MM.1S (cell line): ENCODE measurements at regions not wholly inside any gene's neighbourhood (a gene's known extent, or its start where the extent isn't known, plus 50 kb on each side); places are given as distances from the start of the nearest gene placed in this dataset.

Experiments used
- DNase-seq: peaks from one replicate; pipeline ENCODE4 v3.0.0-alpha.2; 2015
- H2AFZ ChIP-seq: fragments of 300-600 bp; sonication (generic); 2 replicates; pipeline ENCODE4 v1.6.0; 2016; ENCODE audit warnings: antibody characterized with exemption, low read length
- H3F3A ChIP-seq: fragments of 300-600 bp; sonication (generic); 2 replicates; pipeline ENCODE4 v1.6.1; 2016; ENCODE audit warnings: mild to moderate bottlenecking, antibody characterized with exemption, low read length, moderate library complexity, mixed read lengths; ENCODE audit not compliant: insufficient read depth
- H3K27ac ChIP-seq: fragments of 300-600 bp; sonication (generic); 2 replicates; pipeline ENCODE4 v1.5.1; 2016; ENCODE audit warnings: mild to moderate bottlenecking, low read length
- H3K27me3 ChIP-seq: fragments of 300-600 bp; sonication (generic); replicated peaks from 2 replicates; pipeline ENCODE4 v1.6.0; 2016; ENCODE audit warnings: low read length; ENCODE audit not compliant: insufficient read depth
- H3K36me3 ChIP-seq: fragments of 300-600 bp; sonication (generic); replicated peaks from 2 replicates; pipeline ENCODE4 v1.6.1; 2016; ENCODE audit warnings: mild to moderate bottlenecking, low read length, mixed read lengths; ENCODE audit not compliant: insufficient read depth
- H3K4me1 ChIP-seq: fragments of 300-600 bp; sonication (generic); 2 replicates; pipeline ENCODE4 v1.6.1; 2016; ENCODE audit warnings: low read length, mixed read lengths
- H3K4me2 ChIP-seq: fragments of 300-600 bp; sonication (generic); 2 replicates; pipeline ENCODE4 v1.6.0; 2016; ENCODE audit warnings: low read depth, low read length
- H3K4me3 ChIP-seq: fragments of 300-600 bp; sonication (generic); 2 replicates; pipeline ENCODE4 v1.5.1; 2016; ENCODE audit warnings: low read length, mixed read lengths
- H3K79me2 ChIP-seq: fragments of 300-600 bp; sonication (generic); 2 replicates; pipeline ENCODE4 v1.6.1; 2016; ENCODE audit warnings: mixed run types, low read length, mixed read lengths
- H3K9ac ChIP-seq: fragments of 300-600 bp; sonication (generic); 2 replicates; pipeline ENCODE4 v1.6.1; 2016; ENCODE audit warnings: low read length, mixed read lengths
- H3K9me2 ChIP-seq: fragments of 300-600 bp; sonication (generic); replicated peaks from 2 replicates; pipeline ENCODE4 v1.6.1; 2016; ENCODE audit warnings: mild to moderate bottlenecking, low read length, mixed read lengths; ENCODE audit not compliant: insufficient read depth
- H3K9me3 ChIP-seq: fragments of 300-600 bp; sonication (generic); replicated peaks from 2 replicates; pipeline ENCODE4 v1.6.1; 2016; ENCODE audit warnings: mild to moderate bottlenecking, low read length, mixed read lengths; ENCODE audit not compliant: insufficient read depth
- H4K20me1 ChIP-seq: fragments of 300-600 bp; sonication (generic); 2 replicates; pipeline ENCODE4 v1.6.1; 2016; ENCODE audit warnings: mild to moderate bottlenecking, low read length, moderate library complexity, mixed read lengths; ENCODE audit not compliant: insufficient read depth
- EZH2 ChIP-seq: fragments of 300-600 bp; sonication (generic); optimal IDR thresholded peaks from 2 replicates; pipeline ENCODE3; 2017; ENCODE audit warnings: low read depth, mild to moderate bottlenecking, antibody characterized with exemption, low read length, mixed read lengths
- EZH2phosphoT487 ChIP-seq: fragments of 300-600 bp; sonication (generic); IDR thresholded peaks from 2 replicates; pipeline ENCODE4 v1.6.1; 2018; ENCODE audit warnings: antibody characterized with exemption, low read length
- TF ChIP-seq, protein P1 (sequence below): fragments of 300-600 bp; sonication (generic); IDR thresholded peaks from 2 replicates; pipeline ENCODE4 v1.5.1; 2016; ENCODE audit warnings: antibody characterized with exemption, low read length, mixed read lengths

DNA sequence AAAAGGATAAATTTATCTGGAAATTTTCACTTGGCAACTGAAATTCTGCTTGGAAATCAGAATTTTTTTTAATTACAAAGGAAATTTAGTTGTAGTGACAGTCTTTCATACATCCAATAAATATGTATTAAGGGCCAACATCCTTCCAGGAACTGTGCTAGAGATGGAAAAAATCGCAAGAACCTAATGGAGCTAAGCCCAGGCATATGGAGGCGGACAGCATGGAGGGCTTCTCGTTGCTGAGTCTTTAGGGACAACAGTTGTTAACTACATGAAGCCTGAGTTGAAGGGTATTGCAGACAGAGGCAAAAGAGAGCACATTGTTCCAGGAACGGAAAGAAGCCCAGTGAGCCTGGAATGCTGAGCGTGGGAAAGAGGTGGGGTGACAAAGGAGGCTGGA, 208.9 kb downstream of the IBTK start:
- Histone ChIP-seq H3K9me2 (no peaks in the 10 kb centered on the region), H3K27me3 (no peaks in the 10 kb centered on the region), H3K27ac (no peak overlapping the region), H3K9ac (no peak overlapping the region), H3K36me3 (no peaks in the 10 kb centered on the region), H2AFZ (no peak overlapping the region), H4K20me1 (no peaks in the 10 kb centered on the region), H3K79me2 (no peaks in the 10 kb centered on the region), H3K4me2 (no peak overlapping the region), H3K9me3 (no peaks in the 10 kb centered on the region), H3K4me1 (no peaks in the 10 kb centered on the region), H3K4me3 (no peak overlapping the region), H3F3A (no peaks in the 10 kb centered on the region)
- no peak for DNase-seq
- TF ChIP-seq EZH2, result no peak
- no peak for TF ChIP-seq EZH2phosphoT487
- TF ChIP-seq, protein P1, sequence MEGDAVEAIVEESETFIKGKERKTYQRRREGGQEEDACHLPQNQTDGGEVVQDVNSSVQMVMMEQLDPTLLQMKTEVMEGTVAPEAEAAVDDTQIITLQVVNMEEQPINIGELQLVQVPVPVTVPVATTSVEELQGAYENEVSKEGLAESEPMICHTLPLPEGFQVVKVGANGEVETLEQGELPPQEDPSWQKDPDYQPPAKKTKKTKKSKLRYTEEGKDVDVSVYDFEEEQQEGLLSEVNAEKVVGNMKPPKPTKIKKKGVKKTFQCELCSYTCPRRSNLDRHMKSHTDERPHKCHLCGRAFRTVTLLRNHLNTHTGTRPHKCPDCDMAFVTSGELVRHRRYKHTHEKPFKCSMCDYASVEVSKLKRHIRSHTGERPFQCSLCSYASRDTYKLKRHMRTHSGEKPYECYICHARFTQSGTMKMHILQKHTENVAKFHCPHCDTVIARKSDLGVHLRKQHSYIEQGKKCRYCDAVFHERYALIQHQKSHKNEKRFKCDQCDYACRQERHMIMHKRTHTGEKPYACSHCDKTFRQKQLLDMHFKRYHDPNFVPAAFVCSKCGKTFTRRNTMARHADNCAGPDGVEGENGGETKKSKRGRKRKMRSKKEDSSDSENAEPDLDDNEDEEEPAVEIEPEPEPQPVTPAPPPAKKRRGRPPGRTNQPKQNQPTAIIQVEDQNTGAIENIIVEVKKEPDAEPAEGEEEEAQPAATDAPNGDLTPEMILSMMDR, result no peak

DNA sequence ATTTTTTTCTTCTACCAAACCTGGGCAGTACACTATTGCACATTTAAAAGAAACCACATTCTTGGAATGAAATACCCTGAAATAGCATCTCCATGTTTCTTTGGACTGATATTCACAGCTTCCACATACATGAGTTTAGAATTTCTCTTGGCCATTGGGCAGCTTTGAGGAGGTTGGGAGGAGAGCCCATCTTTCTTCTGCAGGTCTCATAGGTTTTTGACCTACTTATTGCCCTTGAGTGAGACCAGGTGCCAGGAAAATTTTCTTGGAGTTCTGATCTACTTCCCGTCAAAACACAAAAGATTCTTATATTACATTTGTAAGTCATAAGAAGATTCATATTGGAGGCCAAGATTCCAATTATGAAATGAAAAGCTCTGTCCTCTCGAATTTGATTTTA, 212.0 kb downstream of the IBTK start:
- Histone ChIP-seq H3K79me2 (no peaks in the 10 kb centered on the region), H2AFZ (no peak overlapping the region), H3K4me1 (no peaks in the 10 kb centered on the region), H3F3A (no peaks in the 10 kb centered on the region), H3K9me3 (no peaks in the 10 kb centered on the region), H3K27me3 (no peaks in the 10 kb centered on the region), H3K9ac (no peak overlapping the region), H3K9me2 (no peaks in the 10 kb centered on the region), H3K4me3 (no peak overlapping the region), H3K27ac (no peak overlapping the region), H3K4me2 (no peak overlapping the region), H3K36me3 (no peaks in the 10 kb centered on the region), H4K20me1 (no peaks in the 10 kb centered on the region)
- no peak for TF ChIP-seq EZH2phosphoT487
- TF ChIP-seq EZH2, result no peak
- TF ChIP-seq, protein P1, result no peak
- DNase-seq, result no peak

DNA sequence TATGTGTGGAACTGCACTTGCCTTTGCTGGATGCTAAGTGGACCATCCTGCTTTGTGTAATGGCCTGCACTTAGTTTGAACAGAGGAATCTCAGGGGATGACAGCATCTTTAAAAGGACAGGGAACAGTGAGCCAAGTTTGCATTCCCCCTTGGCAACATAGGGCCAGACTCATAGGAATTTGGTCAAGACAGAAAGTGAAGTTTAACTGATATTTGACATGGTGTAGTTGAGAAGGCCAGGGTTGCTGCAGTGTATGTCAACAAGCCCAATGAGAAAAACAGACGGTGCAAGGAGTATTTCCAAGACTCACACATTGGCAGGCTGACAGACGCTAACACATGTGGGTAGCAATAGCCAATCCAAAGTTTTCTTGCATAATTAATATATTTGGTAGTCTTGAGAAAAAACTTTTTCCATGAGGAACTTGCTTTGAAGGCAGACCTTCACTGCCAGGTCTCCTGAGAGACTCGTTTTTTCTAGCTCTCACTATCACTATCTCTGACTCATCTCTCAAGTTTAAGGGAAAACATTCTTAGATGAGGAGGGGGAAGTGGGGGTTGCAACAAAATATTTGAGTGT, 213.8 kb downstream of the IBTK start:
- H3K4me2 ChIP-seq, result no peak overlapping the region
- no peaks in the 10 kb centered on the region for H3F3A ChIP-seq
- DNase-seq, result no peak
- no peaks in the 10 kb centered on the region for H3K79me2 ChIP-seq
- H3K36me3 ChIP-seq, result no peaks in the 10 kb centered on the region
- H3K4me3 ChIP-seq, result no peak overlapping the region
- no peak for TF ChIP-seq EZH2
- H3K9me3 ChIP-seq, result no peaks in the 10 kb centered on the region
- H3K4me1 ChIP-seq, result no peaks in the 10 kb centered on the region
- no peak overlapping the region for H2AFZ ChIP-seq
- H3K27me3 ChIP-seq, result no peaks in the 10 kb centered on the region
- H4K20me1 ChIP-seq, result no peaks in the 10 kb centered on the region
- no peaks in the 10 kb centered on the region for H3K9me2 ChIP-seq
- no peak overlapping the region for H3K9ac ChIP-seq
- H3K27ac ChIP-seq, result no peak overlapping the region

DNA sequence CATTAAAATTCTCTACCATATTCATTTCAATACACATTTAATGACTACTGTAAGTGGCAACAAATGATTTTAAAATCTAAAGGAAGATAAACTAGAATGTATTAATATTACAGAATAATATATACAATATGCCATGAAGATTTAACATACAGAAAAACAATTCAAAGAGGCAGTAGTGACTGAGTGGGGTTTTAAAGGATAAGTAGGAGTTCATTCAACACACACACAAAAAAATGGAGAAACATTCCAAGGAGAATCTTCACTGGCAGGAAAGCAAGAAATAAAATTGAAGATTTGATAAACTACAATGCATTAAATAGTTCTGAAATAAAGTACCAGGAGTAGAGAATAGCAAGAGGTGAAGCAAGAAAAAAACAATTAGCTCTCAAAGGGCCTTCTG, 215.1 kb downstream of the IBTK start:
- H3K27me3 ChIP-seq, result no peaks in the 10 kb centered on the region
- H3K9me2 ChIP-seq, result no peaks in the 10 kb centered on the region
- H3K4me1 ChIP-seq, result no peaks in the 10 kb centered on the region
- H3K9me3 ChIP-seq, result no peaks in the 10 kb centered on the region
- no peak for DNase-seq
- no peak overlapping the region for H3K27ac ChIP-seq
- no peak for TF ChIP-seq EZH2
- TF ChIP-seq, protein P1, result no peak
- no peak for TF ChIP-seq EZH2phosphoT487
- H2AFZ ChIP-seq, result no peak overlapping the region
- H3K4me2 ChIP-seq, result no peak overlapping the region
- no peaks in the 10 kb centered on the region for H4K20me1 ChIP-seq
- H3K4me3 ChIP-seq, result no peak overlapping the region
- no peaks in the 10 kb centered on the region for H3F3A ChIP-seq
- no peaks in the 10 kb centered on the region for H3K79me2 ChIP-seq
- no peak overlapping the region for H3K9ac ChIP-seq
- no peaks in the 10 kb centered on the region for H3K36me3 ChIP-seq
